Natural killer cell (primary cell): ENCODE measurements at regions not wholly inside any gene's neighbourhood (a gene's known extent, or its start where the extent isn't known, plus 50 kb on each side); places are given as distances from the start of the nearest gene placed in this dataset.

Source experiments
- ATAC-seq, 3 donors: fragments of 150-1000 bp in 2 of 3; fragments of 200-7000 bp in 1 of 3; cut with Tn5 transposase; 1 replicate in 1 of 3; 2 replicates in 2 of 3; pipeline ENCODE4 v1.10.0; 2021; ENCODE audit warnings: mild to moderate bottlenecking in 2 of 3, moderate library complexity in 2 of 3
- DNase-seq, 2 donors: peaks; one replicate each; pipeline versions ENCODE4 v3.0.0 to v3.0.0-alpha.2; 2013 to 2021; ENCODE audit warnings: mixed read lengths in 1 of 2
- H3K27ac ChIP-seq: one replicate; pipeline ENCODE4 v1.5.1; 2013; ENCODE audit warnings: mild to moderate bottlenecking, low read length
- H3K27me3 ChIP-seq: one replicate; pipeline ENCODE4 v1.6.1; 2013; ENCODE audit warnings: low read length; ENCODE audit not compliant: control insufficient read depth, insufficient read depth
- H3K36me3 ChIP-seq: one replicate; pipeline ENCODE4 v1.6.1; 2013; ENCODE audit warnings: low read length; ENCODE audit not compliant: control insufficient read depth, insufficient read depth
- H3K4me1 ChIP-seq: one replicate; pipeline ENCODE4 v1.6.1; 2013; ENCODE audit warnings: low read length; ENCODE audit not compliant: control insufficient read depth, insufficient read depth
- H3K4me3 ChIP-seq: one replicate; pipeline ENCODE4 v1.5.1; 2013; ENCODE audit warnings: low read length
- H3K9me3 ChIP-seq: one replicate; pipeline ENCODE4 v1.6.1; 2013; ENCODE audit warnings: low read length; ENCODE audit not compliant: control insufficient read depth, insufficient read depth
- H3K27ac Mint-ChIP-seq, 2 donors: one replicate each; pipeline ENCODE4 v1.8.0; 2022; ENCODE audit warnings: mild to moderate bottlenecking in 2 of 2, mixed read lengths in 2 of 2, moderate library complexity in 1 of 2
- H3K27me3 Mint-ChIP-seq, 2 donors: one replicate each; pipeline ENCODE4 v1.8.0; 2022; ENCODE audit warnings: low read depth in 2 of 2, mixed read lengths in 2 of 2
- H3K36me3 Mint-ChIP-seq: one replicate; pipeline ENCODE4 v1.8.0; 2022; ENCODE audit warnings: mixed read lengths
- H3K4me1 Mint-ChIP-seq, 2 donors: one replicate each; pipeline ENCODE4 v1.8.0; 2022; ENCODE audit warnings: mixed read lengths in 2 of 2
- H3K4me3 Mint-ChIP-seq: one replicate; pipeline ENCODE4 v1.8.0; 2022; ENCODE audit warnings: mild to moderate bottlenecking, moderate library complexity, mixed read lengths
- H3K9me3 Mint-ChIP-seq, 2 donors: one replicate each; pipeline ENCODE4 v1.8.0; 2022; ENCODE audit warnings: mixed read lengths in 2 of 2
- CTCF ChIP-seq: fragments of 200-600 bp; IDR thresholded peaks from one replicate; pipeline ENCODE4 v1.8.0; 2022; ENCODE audit warnings: antibody characterized with exemption
- WGBS: methylation state at CpG from one replicate; pipeline ENCODE4 v1.1.7; 2013; ENCODE audit warnings: missing lambda C conversion rate; ENCODE audit not compliant: insufficient coverage; 5-methylcytosine and 5-hydroxymethylcytosine counted together
- intact Hi-C: fragments of 100-400 bp; cut with micrococcal nuclease; formaldehyde crosslinking; loops from one replicate; pipeline ENCODE4 v1.14.2; 2022

DNA sequence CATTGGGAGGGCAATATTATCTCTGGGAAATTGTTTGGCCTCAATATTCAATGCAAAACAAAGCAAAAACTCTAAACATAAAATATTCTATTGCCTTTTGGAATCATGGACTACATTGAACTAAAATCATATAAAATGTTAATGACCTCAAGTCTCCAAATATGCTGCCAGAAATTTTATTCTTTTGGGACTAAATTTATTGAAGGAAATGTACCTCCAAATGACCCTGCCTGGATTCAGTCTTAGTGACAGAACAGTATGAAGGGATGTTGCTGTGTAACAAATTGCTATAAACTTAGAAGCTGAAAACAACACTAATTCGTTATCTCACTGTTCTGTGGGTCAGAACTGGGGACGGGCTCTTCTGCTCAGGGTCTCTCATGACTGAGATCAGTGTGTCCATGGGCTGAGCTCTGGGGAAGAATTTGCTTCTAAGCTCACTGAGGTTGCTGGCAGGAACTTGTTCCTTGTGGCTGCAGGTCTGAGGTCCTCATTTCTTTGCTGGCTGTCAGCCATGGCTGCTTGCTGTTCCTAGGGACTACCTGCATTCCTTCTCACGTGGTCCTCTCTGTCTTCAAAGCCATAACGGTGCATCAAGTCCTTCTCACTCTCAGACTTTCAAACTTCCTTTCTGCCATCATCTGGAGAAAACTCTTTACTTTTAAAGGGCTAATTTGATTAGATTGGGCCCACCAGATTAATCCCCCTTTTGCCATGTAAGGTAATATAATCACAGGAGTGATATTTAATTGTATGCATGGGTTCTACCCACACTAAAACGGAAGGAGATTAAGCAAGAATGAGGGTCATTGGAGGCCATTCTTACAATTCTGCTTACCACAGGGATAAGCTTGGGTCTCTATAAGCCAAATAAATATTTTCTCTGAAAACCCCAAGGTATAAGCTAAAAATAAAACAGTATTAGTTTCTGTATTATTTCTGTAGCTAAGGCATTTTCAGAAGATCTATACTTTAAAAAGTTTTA, 149.0 kb downstream of the ADCYAP1 start:
- no peak overlapping the region for H3K27ac ChIP-seq
- Mint-ChIP-seq H3K36me3 (no peaks in the 10 kb centered on the region), H3K9me3 (peaks cover 6 to 7% of the 10 kb centered on the region in 2 donors), H3K27ac (no peak overlapping the region), H3K4me3 (no peak overlapping the region), H3K27me3 (no peaks in the 10 kb centered on the region), H3K4me1 (no peaks in the 10 kb centered on the region)
- H3K36me3 ChIP-seq: no peaks in the 10 kb centered on the region
- TF ChIP-seq CTCF: no peak
- 67% methylated on average over 4 of the region's 5 CpGs for WGBS
- H3K4me3 ChIP-seq: no peak overlapping the region
- ATAC-seq (no peak), DNase-seq (no peak)
- H3K9me3 ChIP-seq: no peaks in the 10 kb centered on the region
- H3K4me1 ChIP-seq: no peaks in the 10 kb centered on the region
- H3K27me3 ChIP-seq: no peaks in the 10 kb centered on the region
- intact Hi-C loops: no loop called here

- ATAC-seq (no peak), DNase-seq (no peak)
- no peaks in the 10 kb centered on the region for H3K27me3 ChIP-seq
- no peaks in the 10 kb centered on the region for H3K4me1 Mint-ChIP-seq
- no peak for TF ChIP-seq CTCF
- intact Hi-C loops: no loop called here
- peaks cover 4 to 12% of the 10 kb centered on the region in 2 donors for H3K9me3 Mint-ChIP-seq
- H3K27me3 Mint-ChIP-seq: no peaks in the 10 kb centered on the region
- 100% methylated on average over 1 of the region's 2 CpGs for WGBS
- H3K4me3 Mint-ChIP-seq: no peak overlapping the region
- no peaks in the 10 kb centered on the region for H3K36me3 Mint-ChIP-seq
- no peak overlapping the region for H3K27ac ChIP-seq
- H3K36me3 ChIP-seq: no peaks in the 10 kb centered on the region
- H3K4me1 ChIP-seq: no peaks in the 10 kb centered on the region
- H3K27ac Mint-ChIP-seq: no peak overlapping the region
- no peaks in the 10 kb centered on the region for H3K9me3 ChIP-seq
- H3K4me3 ChIP-seq: no peak overlapping the region
Measured at GRCh38 chr18:1056404-1056803, 151.7 kb downstream of the ADCYAP1 start.

GRCh38 chr18:1057367-1057766, 152.7 kb downstream of the ADCYAP1 start:
- no peak for TF ChIP-seq CTCF
- Mint-ChIP-seq H3K36me3 (no peaks in the 10 kb centered on the region), H3K27me3 (no peaks in the 10 kb centered on the region), H3K9me3 (peaks cover 7 to 17% of the 10 kb centered on the region in 2 donors), H3K4me3 (no peak overlapping the region), H3K27ac (no peak overlapping the region), H3K4me1 (no peaks in the 10 kb centered on the region)
- Histone ChIP-seq H3K4me3 (no peak overlapping the region), H3K27me3 (no peaks in the 10 kb centered on the region), H3K4me1 (no peaks in the 10 kb centered on the region), H3K9me3 (no peaks in the 10 kb centered on the region), H3K36me3 (no peaks in the 10 kb centered on the region), H3K27ac (no peak overlapping the region)
- ATAC-seq (no peak), DNase-seq (no peak)
- 100% methylated on average over 2 of the region's 3 CpGs for WGBS
- intact Hi-C loops: no loop called here

DNA sequence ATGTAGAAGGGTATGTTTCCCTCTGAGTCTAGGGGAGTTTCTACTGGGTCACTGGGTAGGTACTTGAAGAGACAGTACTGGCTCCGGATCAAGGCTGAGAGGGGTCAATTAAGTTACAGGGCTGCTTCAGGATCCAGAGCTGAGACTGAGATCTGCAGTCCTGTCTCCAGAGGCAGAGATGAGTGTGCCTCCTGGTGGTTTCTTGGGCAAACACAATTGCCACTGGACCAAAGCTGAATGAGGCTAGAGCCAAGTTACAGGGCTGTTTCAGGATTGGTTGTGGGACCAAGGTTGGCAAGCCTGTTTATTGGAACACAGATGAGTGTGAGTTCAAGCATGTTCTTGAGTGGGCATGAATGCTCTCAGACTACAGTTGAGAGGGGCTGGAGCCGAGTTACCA, 157.9 kb downstream of the ADCYAP1 start:
- DNase-seq (no peak), ATAC-seq (no peak)
- no peaks in the 10 kb centered on the region for H3K27me3 ChIP-seq
- H3K4me1 Mint-ChIP-seq: no peaks in the 10 kb centered on the region
- H3K27me3 Mint-ChIP-seq: no peaks in the 10 kb centered on the region
- H3K27ac Mint-ChIP-seq: no peak overlapping the region
- no peak overlapping the region for H3K4me3 Mint-ChIP-seq
- WGBS: 86% methylated on average over 2 of the region's 2 CpGs
- no peaks in the 10 kb centered on the region for H3K4me1 ChIP-seq
- no peak overlapping the region for H3K27ac ChIP-seq
- no peak overlapping the region for H3K4me3 ChIP-seq
- no peaks in the 10 kb centered on the region for H3K36me3 Mint-ChIP-seq
- H3K9me3 Mint-ChIP-seq: peaks cover 3 to 10% of the 10 kb centered on the region in 2 donors
- no peaks in the 10 kb centered on the region for H3K9me3 ChIP-seq
- intact Hi-C loops: no loop called here
- H3K36me3 ChIP-seq: no peaks in the 10 kb centered on the region
- no peak for TF ChIP-seq CTCF
